ENCODE measurements at regions not wholly inside any gene's neighbourhood (a gene's known extent, or its start where the extent isn't known, plus 50 kb on each side); places are given as distances from the start of the nearest gene placed in this dataset.

DNA sequence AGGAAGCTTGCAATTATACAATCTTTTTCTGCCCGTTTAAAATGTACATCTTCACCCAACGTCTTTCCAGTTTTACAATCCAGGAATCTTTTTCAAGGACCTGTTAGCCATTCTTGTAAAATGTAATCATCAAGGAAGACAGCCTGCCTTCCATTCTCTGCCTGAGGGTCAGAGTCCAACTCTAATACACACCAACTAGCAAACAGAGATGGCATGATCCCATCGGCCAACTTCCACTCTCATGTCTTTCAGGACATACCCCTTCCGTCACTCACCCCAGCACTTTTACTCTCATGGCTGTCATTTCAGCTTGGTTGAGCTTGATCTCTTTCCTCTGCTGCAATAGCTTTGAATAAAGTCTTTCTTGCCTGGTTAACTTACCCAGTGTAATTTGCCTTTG is 172.5 kb upstream of the NETO1 start:
- Histone ChIP-seq H3K4me3 (ENCODE audit: low read length) (no peak overlapping the region), H3K27ac (ENCODE audit: low read depth, low read length) (no peak overlapping the region), H3K27me3 (ENCODE audit: insufficient read depth, low read length) (no peaks in the 10 kb centered on the region), H3K4me1 (ENCODE audit: insufficient read depth, low read length) (peaks cover 11% of the 10 kb centered on the region), H3K9me3 (ENCODE audit: insufficient read depth, low read depth, low read length) (no peaks in the 10 kb centered on the region), H3K36me3 (ENCODE audit: insufficient read depth, low read length) (no peaks in the 10 kb centered on the region), H3K9ac (ENCODE audit: low read depth, low read length) (no peak overlapping the region)
- 91% methylated on average over 4 of the region's 4 CpGs for WGBS

- Histone ChIP-seq H3K9ac (ENCODE audit: low read depth, low read length) (no peak overlapping the region), H3K36me3 (ENCODE audit: insufficient read depth, low read length) (no peaks in the 10 kb centered on the region), H3K4me3 (ENCODE audit: low read length) (no peak overlapping the region), H3K9me3 (ENCODE audit: insufficient read depth, low read depth, low read length) (no peaks in the 10 kb centered on the region), H3K4me1 (ENCODE audit: insufficient read depth, low read length) (peaks cover 11% of the 10 kb centered on the region), H3K27me3 (ENCODE audit: insufficient read depth, low read length) (no peaks in the 10 kb centered on the region), H3K27ac (ENCODE audit: low read depth, low read length) (no peak overlapping the region)
- WGBS = 94% methylated on average over 5 of the region's 5 CpGs
Measured at GRCh38 chr18:73038336-73038735, 170.5 kb upstream of the NETO1 start.

DNA sequence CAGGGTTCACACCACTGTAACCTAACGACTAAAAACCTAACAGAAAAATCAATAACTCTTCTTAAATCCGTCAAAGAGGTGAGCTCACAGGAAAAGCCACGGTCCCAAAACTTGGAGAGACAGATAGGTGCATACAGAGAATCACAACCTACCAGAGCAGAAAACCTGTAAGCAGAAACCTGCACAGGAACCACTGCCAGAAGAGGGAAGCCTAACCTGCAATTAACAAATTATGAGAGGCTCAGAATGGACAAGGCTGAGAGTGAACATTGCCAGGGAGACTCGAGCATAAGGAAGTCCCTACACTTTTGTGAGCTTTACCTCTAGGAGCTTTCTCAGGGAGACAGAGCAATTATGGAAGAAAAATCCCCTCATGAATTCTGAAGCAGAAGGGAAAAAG is 156.2 kb upstream of the NETO1 start:
- H3K27ac ChIP-seq (ENCODE audit: low read depth, low read length) = no peak overlapping the region
- H3K27me3 ChIP-seq (ENCODE audit: insufficient read depth, low read length) = no peaks in the 10 kb centered on the region
- peaks cover 12% of the 10 kb centered on the region; the same call in 1 of the 2 replicates for H3K9me3 ChIP-seq (ENCODE audit: insufficient read depth, low read depth, low read length)
- no peak overlapping the region for H3K4me3 ChIP-seq (ENCODE audit: low read length)
- H3K36me3 ChIP-seq (ENCODE audit: insufficient read depth, low read length) = no peaks in the 10 kb centered on the region
- H3K9ac ChIP-seq (ENCODE audit: low read depth, low read length) = no peak overlapping the region
- WGBS = 87% methylated on average over 4 of the region's 4 CpGs
- no peaks in the 10 kb centered on the region for H3K4me1 ChIP-seq (ENCODE audit: insufficient read depth, low read length)

GRCh38 chr18:73009691-73010090 is 141.9 kb upstream of the NETO1 start:
- H3K36me3 ChIP-seq (ENCODE audit: insufficient read depth, low read length) = no peaks in the 10 kb centered on the region
- no peaks in the 10 kb centered on the region for H3K27me3 ChIP-seq (ENCODE audit: insufficient read depth, low read length)
- H3K9ac ChIP-seq (ENCODE audit: low read depth, low read length) = no peak overlapping the region
- no peak overlapping the region for H3K27ac ChIP-seq (ENCODE audit: low read depth, low read length)
- WGBS = 65% methylated on average over 3 of the region's 4 CpGs
- H3K4me3 ChIP-seq (ENCODE audit: low read length) = no peak overlapping the region
- H3K4me1 ChIP-seq (ENCODE audit: insufficient read depth, low read length) = no peaks in the 10 kb centered on the region
- H3K9me3 ChIP-seq (ENCODE audit: insufficient read depth, low read depth, low read length) = no peaks in the 10 kb centered on the region

- Histone ChIP-seq H3K4me3 (ENCODE audit: low read length) (no peak overlapping the region), H3K36me3 (ENCODE audit: insufficient read depth, low read length) (no peaks in the 10 kb centered on the region), H3K9ac (ENCODE audit: low read depth, low read length) (no peak overlapping the region), H3K9me3 (ENCODE audit: insufficient read depth, low read depth, low read length) (no peaks in the 10 kb centered on the region), H3K27ac (ENCODE audit: low read depth, low read length) (no peak overlapping the region), H3K4me1 (ENCODE audit: insufficient read depth, low read length) (no peaks in the 10 kb centered on the region), H3K27me3 (ENCODE audit: insufficient read depth, low read length) (no peaks in the 10 kb centered on the region)
- WGBS = 97% methylated on average over 4 of the region's 4 CpGs
Measured at GRCh38 chr18:73007915-73008308, 140.1 kb upstream of the NETO1 start.

DNA sequence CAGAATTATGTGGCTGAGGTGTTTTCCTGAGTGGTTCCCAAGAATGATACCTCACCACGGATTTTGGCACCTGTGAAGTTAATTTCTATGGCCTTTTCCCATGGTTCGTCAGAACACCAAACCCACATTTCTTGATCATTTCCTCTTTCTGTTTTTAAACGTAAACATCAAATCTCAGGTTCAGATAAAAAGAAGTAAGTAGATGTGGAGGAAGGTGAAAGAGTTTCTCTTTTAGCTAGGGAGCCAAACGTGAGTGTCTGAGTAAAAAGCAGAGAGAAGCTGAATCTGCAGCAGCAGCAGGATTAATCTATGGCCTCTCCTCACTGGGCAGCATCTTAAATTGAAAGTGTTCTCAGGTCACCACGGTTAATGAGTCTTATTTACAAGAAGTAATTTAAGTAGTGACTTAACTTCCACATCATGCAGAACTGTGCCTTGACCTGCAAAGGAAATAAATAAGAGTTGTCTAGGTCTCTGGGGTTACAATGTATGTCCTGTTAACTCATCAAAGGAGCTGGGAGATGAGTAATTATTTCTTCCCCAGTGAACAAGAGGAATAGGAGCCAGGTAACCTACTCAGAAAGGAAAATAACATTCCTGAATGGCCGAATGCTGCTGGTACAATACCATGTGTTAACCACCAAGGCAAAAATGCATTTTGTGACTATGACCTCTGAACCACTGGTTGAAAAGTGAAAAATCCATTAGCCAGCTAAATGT is 139.6 kb upstream of the NETO1 start:
- Histone ChIP-seq H3K36me3 (ENCODE audit: insufficient read depth, low read length) (no peaks in the 10 kb centered on the region), H3K9me3 (ENCODE audit: insufficient read depth, low read depth, low read length) (no peaks in the 10 kb centered on the region), H3K27me3 (ENCODE audit: insufficient read depth, low read length) (no peaks in the 10 kb centered on the region), H3K4me3 (ENCODE audit: low read length) (no peak overlapping the region), H3K27ac (ENCODE audit: low read depth, low read length) (no peak overlapping the region), H3K4me1 (ENCODE audit: insufficient read depth, low read length) (no peaks in the 10 kb centered on the region), H3K9ac (ENCODE audit: low read depth, low read length) (no peak overlapping the region)
- WGBS = 91% methylated on average over 5 of the region's 6 CpGs

GRCh38 chr18:73006331-73006730 is 138.5 kb upstream of the NETO1 start:
- Histone ChIP-seq H3K27me3 (ENCODE audit: insufficient read depth, low read length) (no peaks in the 10 kb centered on the region), H3K36me3 (ENCODE audit: insufficient read depth, low read length) (no peaks in the 10 kb centered on the region), H3K9me3 (ENCODE audit: insufficient read depth, low read depth, low read length) (no peaks in the 10 kb centered on the region), H3K4me1 (ENCODE audit: insufficient read depth, low read length) (no peaks in the 10 kb centered on the region), H3K9ac (ENCODE audit: low read depth, low read length) (no peak overlapping the region), H3K27ac (ENCODE audit: low read depth, low read length) (no peak overlapping the region), H3K4me3 (ENCODE audit: low read length) (no peak overlapping the region)
- 75% methylated on average over 3 of the region's 3 CpGs for WGBS

GRCh38 chr18:73004260-73004659 is 136.5 kb upstream of the NETO1 start:
- WGBS = 85% methylated on average over 2 of the region's 2 CpGs
- Histone ChIP-seq H3K36me3 (ENCODE audit: insufficient read depth, low read length) (no peaks in the 10 kb centered on the region), H3K27me3 (ENCODE audit: insufficient read depth, low read length) (no peaks in the 10 kb centered on the region), H3K9ac (ENCODE audit: low read depth, low read length) (no peak overlapping the region), H3K4me3 (ENCODE audit: low read length) (no peak overlapping the region), H3K9me3 (ENCODE audit: insufficient read depth, low read depth, low read length) (no peaks in the 10 kb centered on the region), H3K27ac (ENCODE audit: low read depth, low read length) (no peak overlapping the region), H3K4me1 (ENCODE audit: insufficient read depth, low read length) (no peaks in the 10 kb centered on the region)

DNA sequence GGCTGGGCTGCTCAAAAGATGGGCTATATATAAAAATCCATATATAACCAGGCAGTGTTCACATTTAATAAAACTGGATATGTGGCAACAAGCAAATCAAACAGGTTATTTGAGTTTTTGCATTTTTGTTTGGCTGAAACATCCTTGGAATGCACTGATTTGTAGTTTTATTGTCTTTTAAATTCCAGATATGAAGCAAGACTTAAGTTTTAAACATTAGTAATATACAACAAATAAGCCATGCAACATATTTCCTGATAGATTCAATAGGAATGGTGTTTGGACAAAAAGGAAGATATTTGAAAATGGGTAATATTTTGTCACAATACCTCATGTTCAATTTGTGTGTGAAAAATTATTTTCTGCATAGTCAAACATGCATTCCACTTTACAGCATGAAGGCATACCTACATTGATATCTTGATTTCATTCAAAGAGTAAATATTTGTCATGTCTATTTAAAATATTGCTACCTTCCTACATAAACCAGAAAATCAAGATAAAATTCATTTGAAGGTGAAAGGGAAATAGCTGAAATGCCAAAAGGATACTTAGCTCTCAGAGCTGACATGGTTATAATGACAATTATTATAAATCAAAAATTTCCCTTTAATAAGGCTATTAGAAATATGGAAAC is 132.3 kb upstream of the NETO1 start:
- Histone ChIP-seq H3K9me3 (ENCODE audit: insufficient read depth, low read depth, low read length) (no peaks in the 10 kb centered on the region), H3K9ac (ENCODE audit: low read depth, low read length) (no peak overlapping the region), H3K4me1 (ENCODE audit: insufficient read depth, low read length) (no peaks in the 10 kb centered on the region), H3K4me3 (ENCODE audit: low read length) (no peak overlapping the region), H3K27me3 (ENCODE audit: insufficient read depth, low read length) (no peaks in the 10 kb centered on the region), H3K27ac (ENCODE audit: low read depth, low read length) (no peak overlapping the region), H3K36me3 (ENCODE audit: insufficient read depth, low read length) (no peaks in the 10 kb centered on the region)

DNA sequence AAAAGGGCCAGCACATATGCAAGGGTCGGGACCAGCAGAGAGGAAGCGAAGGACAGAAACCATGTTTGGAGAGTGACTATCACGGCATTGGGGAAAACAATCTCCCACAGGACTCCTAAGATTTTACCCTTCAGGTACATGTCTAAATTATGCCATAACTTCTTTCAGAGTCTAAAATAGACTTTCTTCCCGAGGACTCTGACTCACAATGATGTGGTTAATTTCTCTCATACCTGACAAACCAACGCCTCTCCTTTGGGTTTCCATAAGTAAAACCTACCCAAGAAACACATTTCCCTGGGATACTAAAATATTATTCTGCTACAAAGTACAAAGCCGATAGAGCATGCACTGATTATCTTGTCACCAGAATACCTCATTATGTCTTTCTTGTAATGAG is 127.8 kb upstream of the NETO1 start:
- Histone ChIP-seq H3K36me3 (ENCODE audit: insufficient read depth, low read length) (no peaks in the 10 kb centered on the region), H3K4me3 (ENCODE audit: low read length) (no peak overlapping the region), H3K4me1 (ENCODE audit: insufficient read depth, low read length) (no peaks in the 10 kb centered on the region), H3K27ac (ENCODE audit: low read depth, low read length) (no peak overlapping the region), H3K9ac (ENCODE audit: low read depth, low read length) (no peak overlapping the region), H3K9me3 (ENCODE audit: insufficient read depth, low read depth, low read length) (no peaks in the 10 kb centered on the region), H3K27me3 (ENCODE audit: insufficient read depth, low read length) (no peaks in the 10 kb centered on the region)
- WGBS = 93% methylated on average over 6 of the region's 6 CpGs

DNA sequence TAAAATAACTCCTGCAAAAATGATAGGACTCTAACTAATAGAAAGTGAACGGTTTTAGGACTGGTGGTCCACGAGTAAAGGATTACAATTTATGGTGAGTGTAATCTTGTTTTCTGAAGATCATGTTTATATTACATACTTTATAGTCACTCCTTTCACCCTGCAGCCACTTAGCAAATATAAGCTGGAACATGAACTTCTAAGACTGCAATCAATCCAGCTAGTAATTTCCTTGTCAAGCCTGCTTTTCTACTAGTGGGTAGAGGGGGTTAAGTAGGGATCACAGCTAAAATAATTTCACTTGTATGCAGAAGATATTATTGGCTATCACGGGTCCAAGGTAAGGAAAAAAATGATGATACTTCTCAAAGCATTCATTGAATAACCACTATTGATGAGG is 125.5 kb upstream of the NETO1 start:
- no peaks in the 10 kb centered on the region for H3K27me3 ChIP-seq (ENCODE audit: insufficient read depth, low read length)
- no peaks in the 10 kb centered on the region for H3K4me1 ChIP-seq (ENCODE audit: insufficient read depth, low read length)
- no peak overlapping the region for H3K4me3 ChIP-seq (ENCODE audit: low read length)
- H3K27ac ChIP-seq (ENCODE audit: low read depth, low read length) = no peak overlapping the region
- no peaks in the 10 kb centered on the region for H3K36me3 ChIP-seq (ENCODE audit: insufficient read depth, low read length)
- H3K9me3 ChIP-seq (ENCODE audit: insufficient read depth, low read depth, low read length) = no peaks in the 10 kb centered on the region
- H3K9ac ChIP-seq (ENCODE audit: low read depth, low read length) = no peak overlapping the region
- whole genome bisulfite sequencing = no CpG with 5 or more reads among the region's 3 CpGs

DNA sequence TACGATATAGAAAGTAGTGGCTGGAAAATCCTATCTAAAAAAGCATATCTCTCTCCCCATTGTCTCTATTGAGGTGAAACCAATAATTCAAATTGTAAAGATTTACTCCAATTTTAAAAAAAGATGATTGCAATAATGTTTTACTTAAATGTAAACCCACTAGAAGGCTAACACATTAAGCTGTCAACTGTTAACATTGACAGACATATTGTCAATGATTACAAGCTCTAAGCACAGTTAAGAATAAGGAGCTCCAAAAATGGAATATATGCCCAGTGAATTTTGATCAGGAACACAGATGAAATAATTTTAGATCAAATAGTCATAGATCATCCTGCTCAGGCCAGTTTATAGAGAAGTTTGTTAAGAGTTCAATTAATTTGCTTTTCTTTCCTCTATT is 123.6 kb upstream of the NETO1 start:
- WGBS = no CpG with 5 or more reads among the region's 1 CpG
- H3K36me3 ChIP-seq (ENCODE audit: insufficient read depth, low read length) = no peaks in the 10 kb centered on the region
- no peaks in the 10 kb centered on the region for H3K27me3 ChIP-seq (ENCODE audit: insufficient read depth, low read length)
- H3K27ac ChIP-seq (ENCODE audit: low read depth, low read length) = no peak overlapping the region
- no peaks in the 10 kb centered on the region for H3K4me1 ChIP-seq (ENCODE audit: insufficient read depth, low read length)
- no peak overlapping the region for H3K9ac ChIP-seq (ENCODE audit: low read depth, low read length)
- H3K4me3 ChIP-seq (ENCODE audit: low read length) = no peak overlapping the region
- no peaks in the 10 kb centered on the region for H3K9me3 ChIP-seq (ENCODE audit: insufficient read depth, low read depth, low read length)
